PC-9 (cell line): ENCODE measurements at regions not wholly inside any gene's neighbourhood (a gene's known extent, or its start where the extent isn't known, plus 50 kb on each side); places are given as distances from the start of the nearest gene placed in this dataset.

ENCODE experiments used
- BruUV-seq: library from RNA; stranded (reverse); fragments of 400-500 nt; replicated peaks from 2 replicates; lab custom pipeline; 2021; lab: Mats Ljungman, UMichigan
- CTCF ChIA-PET: fragments of 300-600 bp; sonication (Branson Sonifier 250); formaldehyde crosslinking; loops from one replicate; lab custom pipeline; 2022; ENCODE audit warnings: antibody characterized with exemption; lab: Charles Lee
- POLR2A ChIA-PET: fragments of 300-600 bp; sonication (Branson Sonifier 250); formaldehyde crosslinking; loops from one replicate; lab custom pipeline; 2022; ENCODE audit warnings: antibody characterized with exemption; ENCODE audit not compliant: unreplicated experiment; lab: Charles Lee
- DNase-seq, 2 experiments: peaks; one replicate each; pipeline versions ENCODE4 v3.0.0 to v3.0.0-alpha.2; 2015 to 2022; ENCODE audit warnings: mixed read lengths in 1 of 2
- H2AFZ ChIP-seq: fragments of 200-600 bp; sonication (generic); 2 replicates; pipeline ENCODE4 v1.8.1; 2017; ENCODE audit warnings: antibody characterized with exemption
- H3F3A ChIP-seq: fragments of 200-600 bp; sonication (generic); 2 replicates; pipeline ENCODE4 v1.8.1; 2017; ENCODE audit warnings: antibody characterized with exemption, mild to moderate bottlenecking, low read depth; ENCODE audit not compliant: insufficient read depth
- H3K27ac ChIP-seq: fragments of 200-600 bp; sonication (generic); 2 replicates; pipeline ENCODE4 v1.6.1; 2016; ENCODE audit warnings: mixed run types
- H3K27me3 ChIP-seq: fragments of 200-600 bp; sonication (generic); 2 replicates; pipeline ENCODE4 v1.6.1; 2016; ENCODE audit warnings: low read depth, mixed run types; ENCODE audit not compliant: insufficient read depth
- H3K36me3 ChIP-seq: fragments of 200-600 bp; sonication (generic); 2 replicates; pipeline ENCODE4 v1.6.1; 2016; ENCODE audit warnings: low read depth, mixed run types
- H3K4me1 ChIP-seq: fragments of 200-600 bp; sonication (generic); replicated peaks from 2 replicates; pipeline ENCODE4 v1.6.1; 2016; ENCODE audit warnings: mixed run types; ENCODE audit not compliant: insufficient read depth
- H3K4me2 ChIP-seq: fragments of 200-600 bp; sonication (generic); 2 replicates; pipeline ENCODE4 v1.6.1; 2017; ENCODE audit warnings: mixed run types
- H3K4me3 ChIP-seq: fragments of 200-600 bp; sonication (generic); 2 replicates; pipeline ENCODE4 v1.6.1; 2016; ENCODE audit warnings: mixed run types
- H3K79me2 ChIP-seq: fragments of 200-600 bp; sonication (generic); 2 replicates; pipeline ENCODE4 v1.6.1; 2017; ENCODE audit warnings: low read depth, mixed run types
- H3K9me2 ChIP-seq: fragments of 200-600 bp; sonication (generic); 2 replicates; pipeline ENCODE4 v1.8.1; 2017; ENCODE audit warnings: mild to moderate bottlenecking; ENCODE audit not compliant: insufficient read depth
- H3K9me3 ChIP-seq: fragments of 200-600 bp; sonication (generic); 2 replicates; pipeline ENCODE4 v1.8.1; 2016; ENCODE audit warnings: low read depth; ENCODE audit not compliant: insufficient read depth
- H4K20me1 ChIP-seq: fragments of 200-600 bp; sonication (generic); 2 replicates; pipeline ENCODE4 v1.8.1; 2017; ENCODE audit not compliant: insufficient read depth
- EZH2 ChIP-seq: fragments of 200-600 bp; sonication (generic); IDR thresholded peaks from 2 replicates; pipeline ENCODE4 v1.8.0; 2017; ENCODE audit warnings: antibody characterized with exemption, low read depth
- intact Hi-C: fragments of 100-400 bp; cut with micrococcal nuclease; formaldehyde crosslinking; loops from one replicate; pipeline ENCODE4 v1.10.0; 2022; ENCODE audit not compliant: unreplicated experiment
- TF ChIP-seq, protein P1 (sequence below): fragments of 200-600 bp; sonication (generic); conservative IDR thresholded peaks from 2 replicates; pipeline ENCODE4 v1.6.1; 2017; ENCODE audit warnings: mixed run types, antibody characterized with exemption, mild to moderate bottlenecking, moderate library complexity

DNA sequence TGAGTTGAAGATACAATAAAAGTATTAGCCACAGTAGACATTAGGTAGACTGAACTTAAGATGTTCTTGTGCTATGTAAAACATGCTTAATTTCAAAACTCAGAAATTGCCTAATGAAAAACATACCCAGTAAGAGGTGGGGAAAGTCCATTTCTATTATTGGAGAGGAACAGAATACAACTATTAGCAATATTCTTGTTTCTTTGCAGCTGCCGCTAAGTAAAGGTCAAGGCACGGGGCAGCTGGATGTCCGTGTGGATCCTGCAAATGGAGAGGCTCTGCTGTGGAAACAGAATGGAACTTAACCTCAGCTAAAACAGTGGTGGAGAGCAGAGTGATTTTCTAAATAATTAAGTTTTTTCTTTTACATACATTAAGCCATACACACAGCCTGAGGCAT lies 139.2 kb upstream of the ARHGAP28 start:
- CTCF ChIA-PET, result no interaction called here
- no TSS peak for BruUV-seq

DNA sequence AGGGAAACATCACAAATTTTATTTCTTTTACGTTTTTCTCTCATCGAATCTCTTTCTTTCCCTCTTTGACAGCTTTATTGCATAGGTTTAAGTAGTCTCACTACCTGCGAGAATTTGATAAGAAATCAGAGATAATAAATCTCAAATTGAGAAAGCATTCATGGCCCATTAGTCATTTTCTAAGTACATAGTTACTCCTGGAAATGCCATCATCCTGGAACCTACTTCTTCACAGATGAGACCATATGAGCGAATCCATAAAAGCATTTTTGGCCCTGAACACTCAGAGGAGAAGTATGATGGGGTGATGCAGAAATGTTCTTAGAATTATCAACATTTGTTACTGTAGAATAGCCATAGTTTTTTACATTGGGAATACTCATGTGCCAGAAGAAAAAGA lies 138.0 kb upstream of the ARHGAP28 start:
- Histone ChIP-seq H3K4me1 (no peaks in the 10 kb centered on the region), H3K36me3 (no peaks in the 10 kb centered on the region), H3K9me2 (no peaks in the 10 kb centered on the region), H3K27ac (no peak overlapping the region), H3F3A (no peaks in the 10 kb centered on the region), H3K4me2 (no peak overlapping the region), H3K79me2 (no peaks in the 10 kb centered on the region), H3K9me3 (no peaks in the 10 kb centered on the region), H2AFZ (no peak overlapping the region), H3K4me3 (no peak overlapping the region), H3K27me3 (peaks cover 16% of the 10 kb centered on the region; the same call in 1 of the 2 replicates), H4K20me1 (no peaks in the 10 kb centered on the region)
- ChIA-PET POLR2A (no interaction called here), CTCF (no interaction called here)
- no peak for TF ChIP-seq EZH2
- TF ChIP-seq, protein P1, sequence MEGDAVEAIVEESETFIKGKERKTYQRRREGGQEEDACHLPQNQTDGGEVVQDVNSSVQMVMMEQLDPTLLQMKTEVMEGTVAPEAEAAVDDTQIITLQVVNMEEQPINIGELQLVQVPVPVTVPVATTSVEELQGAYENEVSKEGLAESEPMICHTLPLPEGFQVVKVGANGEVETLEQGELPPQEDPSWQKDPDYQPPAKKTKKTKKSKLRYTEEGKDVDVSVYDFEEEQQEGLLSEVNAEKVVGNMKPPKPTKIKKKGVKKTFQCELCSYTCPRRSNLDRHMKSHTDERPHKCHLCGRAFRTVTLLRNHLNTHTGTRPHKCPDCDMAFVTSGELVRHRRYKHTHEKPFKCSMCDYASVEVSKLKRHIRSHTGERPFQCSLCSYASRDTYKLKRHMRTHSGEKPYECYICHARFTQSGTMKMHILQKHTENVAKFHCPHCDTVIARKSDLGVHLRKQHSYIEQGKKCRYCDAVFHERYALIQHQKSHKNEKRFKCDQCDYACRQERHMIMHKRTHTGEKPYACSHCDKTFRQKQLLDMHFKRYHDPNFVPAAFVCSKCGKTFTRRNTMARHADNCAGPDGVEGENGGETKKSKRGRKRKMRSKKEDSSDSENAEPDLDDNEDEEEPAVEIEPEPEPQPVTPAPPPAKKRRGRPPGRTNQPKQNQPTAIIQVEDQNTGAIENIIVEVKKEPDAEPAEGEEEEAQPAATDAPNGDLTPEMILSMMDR, result no peak
- no TSS peak for BruUV-seq
- no peak for DNase-seq
- intact Hi-C loops, result no loop called here

More for the DNA sequence above, 139.2 kb upstream of the ARHGAP28 start:
- H2AFZ ChIP-seq, result no peak overlapping the region
- H3K4me3 ChIP-seq, result no peak overlapping the region
- POLR2A ChIA-PET, result no interaction called here
- H3K36me3 ChIP-seq, result no peaks in the 10 kb centered on the region
- DNase-seq, result no peak
- no peaks in the 10 kb centered on the region for H3K4me1 ChIP-seq
- peaks cover 9% of the 10 kb centered on the region; the same call in 1 of the 2 replicates for H3K27me3 ChIP-seq
- H3K9me2 ChIP-seq, result no peaks in the 10 kb centered on the region
- no peaks in the 10 kb centered on the region for H4K20me1 ChIP-seq
- no peak overlapping the region for H3K27ac ChIP-seq
- H3K4me2 ChIP-seq, result no peak overlapping the region
- no peaks in the 10 kb centered on the region for H3K79me2 ChIP-seq
- no peaks in the 10 kb centered on the region for H3K9me3 ChIP-seq
- no peaks in the 10 kb centered on the region for H3F3A ChIP-seq
- intact Hi-C loops, result no loop called here
- TF ChIP-seq, protein P1, result no peak
- TF ChIP-seq EZH2, result no peak

DNA sequence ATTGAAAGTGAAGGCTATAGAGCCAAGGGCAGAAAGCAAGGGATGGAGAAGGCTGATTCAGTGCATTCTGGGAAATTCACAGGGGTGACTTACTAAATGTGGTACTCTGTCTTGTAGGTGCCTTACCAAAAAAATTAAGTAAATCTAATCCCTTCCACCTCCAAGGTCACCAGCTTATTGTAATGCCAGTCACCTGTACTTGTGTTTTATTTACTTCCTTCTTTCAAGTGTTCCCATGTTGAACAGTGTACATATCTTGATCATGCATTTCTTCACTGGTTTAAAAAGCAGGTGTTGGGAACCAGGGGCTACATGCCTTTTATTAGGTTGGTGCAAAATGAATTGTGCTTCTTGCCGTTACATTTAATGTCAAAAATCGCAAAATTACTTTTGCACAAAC lies 137.0 kb upstream of the ARHGAP28 start:
- no peaks in the 10 kb centered on the region for H3K36me3 ChIP-seq
- BruUV-seq, result no TSS peak
- no peaks in the 10 kb centered on the region for H3K9me2 ChIP-seq
- POLR2A ChIA-PET, result no interaction called here
- H3K27me3 ChIP-seq, result peaks cover 16% of the 10 kb centered on the region; the same call in 1 of the 2 replicates
- TF ChIP-seq EZH2, result no peak
- TF ChIP-seq, protein P1, result no peak
- no peak overlapping the region for H3K4me2 ChIP-seq
- no peaks in the 10 kb centered on the region for H3K79me2 ChIP-seq
- CTCF ChIA-PET, result no interaction called here
- H3K9me3 ChIP-seq, result no peaks in the 10 kb centered on the region
- DNase-seq, result no peak
- no peaks in the 10 kb centered on the region for H3K4me1 ChIP-seq
- H3F3A ChIP-seq, result no peaks in the 10 kb centered on the region
- H3K27ac ChIP-seq, result no peak overlapping the region
- H4K20me1 ChIP-seq, result no peaks in the 10 kb centered on the region
- no peak overlapping the region for H2AFZ ChIP-seq
- intact Hi-C loops, result no loop called here
- no peak overlapping the region for H3K4me3 ChIP-seq
